Calu3 (cell line): ENCODE measurements at regions not wholly inside any gene's neighbourhood (a gene's known extent, or its start where the extent isn't known, plus 50 kb on each side); places are given as distances from the start of the nearest gene placed in this dataset.

Experiments
- BruUV-seq: library from RNA; stranded (reverse); fragments of 400-500 nt; replicated peaks from 2 replicates; lab custom pipeline; 2021; lab: Mats Ljungman, UMichigan
- CTCF ChIA-PET: fragments of 300-600 bp; sonication (Branson Sonifier 250); formaldehyde crosslinking; loops from one replicate; lab custom pipeline; 2022; ENCODE audit warnings: antibody characterized with exemption; lab: Charles Lee
- DNase-seq: peaks from one replicate; pipeline ENCODE4 v3.0.0; 2022
- H3K27ac Mint-ChIP-seq: one replicate; pipeline ENCODE4 v1.8.0; 2022; ENCODE audit warnings: mixed read lengths; ENCODE audit not compliant: unreplicated experiment
- H3K27me3 Mint-ChIP-seq: one replicate; pipeline ENCODE4 v1.8.0; 2022; ENCODE audit warnings: mixed read lengths; ENCODE audit not compliant: unreplicated experiment
- H3K36me3 Mint-ChIP-seq: one replicate; pipeline ENCODE4 v1.8.0; 2022; ENCODE audit warnings: mild to moderate bottlenecking, moderate library complexity, mixed read lengths; ENCODE audit not compliant: insufficient read depth, unreplicated experiment
- H3K4me1 Mint-ChIP-seq: one replicate; pipeline ENCODE4 v1.8.0; 2022; ENCODE audit warnings: mild to moderate bottlenecking, low read depth, mixed read lengths; ENCODE audit not compliant: unreplicated experiment
- H3K4me3 Mint-ChIP-seq: one replicate; pipeline ENCODE4 v1.8.0; 2022; ENCODE audit warnings: mild to moderate bottlenecking, low read depth, moderate library complexity, mixed read lengths; ENCODE audit not compliant: unreplicated experiment
- H3K9me3 Mint-ChIP-seq: one replicate; pipeline ENCODE4 v1.8.0; 2022; ENCODE audit warnings: low read depth, mixed read lengths; ENCODE audit not compliant: unreplicated experiment
- intact Hi-C: fragments of 100-400 bp; cut with micrococcal nuclease; formaldehyde crosslinking; loops from one replicate; pipeline ENCODE4 v1.10.0; 2022; ENCODE audit not compliant: unreplicated experiment
- TF ChIP-seq, protein P1 (sequence below): fragments of 200-600 bp; IDR thresholded peaks from one replicate; pipeline ENCODE4 v1.8.0; 2022; ENCODE audit warnings: antibody characterized with exemption; ENCODE audit not compliant: unreplicated experiment

DNA sequence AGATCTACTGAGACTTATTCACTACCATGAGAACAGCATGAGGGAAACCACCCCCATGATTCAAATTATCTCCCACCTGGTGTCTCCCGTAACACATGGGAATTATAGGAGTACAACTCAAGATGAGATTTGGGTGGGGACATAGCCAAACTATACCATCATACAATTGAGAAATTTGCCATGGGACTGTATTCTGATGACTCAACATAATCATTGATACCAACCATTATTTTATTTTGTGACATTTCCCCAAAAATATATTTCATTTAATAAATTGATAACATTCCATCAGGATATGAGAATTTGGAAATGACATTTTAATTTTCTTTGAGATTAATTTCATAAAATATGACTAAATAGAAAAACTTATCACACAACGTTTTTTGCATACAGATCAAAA lies 96.6 kb upstream of the MDFIC2 start:
- H3K9me3 Mint-ChIP-seq, result no peaks in the 10 kb centered on the region
- H3K27ac Mint-ChIP-seq, result no peak overlapping the region
- H3K4me1 Mint-ChIP-seq, result no peaks in the 10 kb centered on the region
- BruUV-seq, result no TSS peak
- CTCF ChIA-PET, result no interaction called here
- TF ChIP-seq, protein P1, sequence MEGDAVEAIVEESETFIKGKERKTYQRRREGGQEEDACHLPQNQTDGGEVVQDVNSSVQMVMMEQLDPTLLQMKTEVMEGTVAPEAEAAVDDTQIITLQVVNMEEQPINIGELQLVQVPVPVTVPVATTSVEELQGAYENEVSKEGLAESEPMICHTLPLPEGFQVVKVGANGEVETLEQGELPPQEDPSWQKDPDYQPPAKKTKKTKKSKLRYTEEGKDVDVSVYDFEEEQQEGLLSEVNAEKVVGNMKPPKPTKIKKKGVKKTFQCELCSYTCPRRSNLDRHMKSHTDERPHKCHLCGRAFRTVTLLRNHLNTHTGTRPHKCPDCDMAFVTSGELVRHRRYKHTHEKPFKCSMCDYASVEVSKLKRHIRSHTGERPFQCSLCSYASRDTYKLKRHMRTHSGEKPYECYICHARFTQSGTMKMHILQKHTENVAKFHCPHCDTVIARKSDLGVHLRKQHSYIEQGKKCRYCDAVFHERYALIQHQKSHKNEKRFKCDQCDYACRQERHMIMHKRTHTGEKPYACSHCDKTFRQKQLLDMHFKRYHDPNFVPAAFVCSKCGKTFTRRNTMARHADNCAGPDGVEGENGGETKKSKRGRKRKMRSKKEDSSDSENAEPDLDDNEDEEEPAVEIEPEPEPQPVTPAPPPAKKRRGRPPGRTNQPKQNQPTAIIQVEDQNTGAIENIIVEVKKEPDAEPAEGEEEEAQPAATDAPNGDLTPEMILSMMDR, result no peak
- H3K4me3 Mint-ChIP-seq, result no peak overlapping the region
- no peaks in the 10 kb centered on the region for H3K27me3 Mint-ChIP-seq
- no peaks in the 10 kb centered on the region for H3K36me3 Mint-ChIP-seq
- DNase-seq, result no peak
- intact Hi-C loops, result no loop called here

DNA sequence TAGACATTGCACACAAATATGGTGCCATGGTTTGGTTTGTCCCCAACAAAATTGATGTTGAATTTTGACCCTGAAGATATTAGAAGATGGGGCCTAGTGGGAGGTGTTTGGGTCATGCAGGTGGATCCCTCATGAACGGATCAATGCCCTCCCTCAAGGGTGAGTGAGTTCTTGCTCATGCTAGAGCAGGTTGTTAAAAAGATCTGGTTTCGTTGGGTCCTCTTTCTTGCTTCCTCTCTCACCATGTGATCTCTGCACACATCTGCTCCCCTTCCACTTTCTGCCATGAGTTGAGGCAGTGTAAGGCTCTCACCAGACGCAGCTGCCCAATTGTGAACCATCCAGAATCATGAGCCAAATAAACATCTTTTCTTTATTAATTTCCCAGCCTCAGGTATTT lies 87.8 kb upstream of the MDFIC2 start:
- CTCF ChIA-PET, result no interaction called here
- no peaks in the 10 kb centered on the region for H3K36me3 Mint-ChIP-seq
- H3K27me3 Mint-ChIP-seq, result no peaks in the 10 kb centered on the region
- no peak for DNase-seq
- H3K9me3 Mint-ChIP-seq, result no peaks in the 10 kb centered on the region
- H3K4me1 Mint-ChIP-seq, result peaks cover 6% of the 10 kb centered on the region
- no peak overlapping the region for H3K27ac Mint-ChIP-seq
- intact Hi-C loops, result no loop called here
- no TSS peak for BruUV-seq
- TF ChIP-seq, protein P1, result no peak
- no peak overlapping the region for H3K4me3 Mint-ChIP-seq

DNA sequence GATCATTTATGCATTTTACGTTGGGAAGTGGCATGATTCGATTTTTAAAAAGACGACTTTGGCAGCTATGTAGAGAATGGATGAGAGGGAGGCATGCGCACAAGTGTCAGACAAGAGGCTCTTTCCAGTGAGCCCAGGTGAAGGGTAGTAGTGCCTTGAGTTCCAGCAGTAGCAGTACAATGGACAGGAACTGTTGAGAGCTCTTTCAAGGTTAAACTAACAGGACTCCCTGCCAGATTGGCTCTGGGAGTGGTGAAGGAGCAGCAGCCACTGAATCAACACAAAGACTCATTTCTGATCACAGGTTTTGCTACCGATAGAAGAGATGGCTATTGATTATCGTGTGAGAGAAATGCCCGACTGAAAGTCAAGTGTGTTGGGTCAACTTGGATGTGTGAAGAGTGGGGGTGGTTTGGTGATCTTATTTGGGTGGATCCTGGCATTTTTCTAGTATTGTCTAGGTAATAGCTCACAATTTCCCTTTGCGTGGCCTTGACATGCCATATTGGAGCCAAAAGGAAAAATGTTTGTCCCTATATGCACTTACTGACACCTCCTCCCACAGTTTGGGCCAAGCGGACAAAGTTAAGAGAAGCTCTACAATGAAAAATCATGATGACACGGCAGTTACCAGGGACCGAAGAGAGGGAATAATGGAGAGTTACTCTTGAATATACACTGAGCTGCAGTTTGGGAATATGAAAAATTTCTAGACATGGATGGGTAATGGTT lies 81.6 kb upstream of the MDFIC2 start:
- TF ChIP-seq, protein P1, result no peak
- intact Hi-C loops, result no loop called here
- BruUV-seq, result no TSS peak
- Mint-ChIP-seq H3K27ac (no peak overlapping the region), H3K4me1 (no peaks in the 10 kb centered on the region), H3K9me3 (no peaks in the 10 kb centered on the region), H3K27me3 (peaks cover 14% of the 10 kb centered on the region), H3K36me3 (no peaks in the 10 kb centered on the region), H3K4me3 (no peak overlapping the region)
- DNase-seq, result no peak
- CTCF ChIA-PET, result no interaction called here

DNA sequence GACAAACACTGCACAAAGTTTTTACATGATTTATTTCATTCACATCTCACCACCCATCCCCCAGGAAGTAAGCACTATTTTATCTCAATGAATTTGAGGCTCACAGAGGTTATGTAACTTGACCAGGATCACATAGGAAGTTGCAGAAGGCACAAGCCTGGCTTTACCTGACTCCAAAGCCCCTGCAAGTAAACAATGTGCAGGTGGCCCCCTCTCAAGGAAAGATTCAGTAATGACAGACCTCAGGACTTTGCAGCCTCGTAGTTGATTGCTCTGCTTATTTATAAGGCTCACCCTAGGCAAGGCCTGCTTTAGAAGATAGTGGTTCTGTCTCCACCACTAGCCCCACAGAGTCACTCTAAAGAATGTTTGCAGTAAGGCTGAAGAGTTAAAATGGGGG lies 79.8 kb upstream of the MDFIC2 start:
- Mint-ChIP-seq H3K27ac (no peak overlapping the region), H3K4me1 (no peaks in the 10 kb centered on the region), H3K36me3 (no peaks in the 10 kb centered on the region), H3K4me3 (no peak overlapping the region), H3K9me3 (no peaks in the 10 kb centered on the region), H3K27me3 (peaks cover 14% of the 10 kb centered on the region)
- no peak for DNase-seq
- CTCF ChIA-PET, result no interaction called here
- BruUV-seq, result no TSS peak
- intact Hi-C loops, result no loop called here
- TF ChIP-seq, protein P1, result no peak
